H1 (cell line): ENCODE measurements at regions not wholly inside any gene's neighbourhood (a gene's known extent, or its start where the extent isn't known, plus 50 kb on each side); places are given as distances from the start of the nearest gene placed in this dataset.

Source experiments
- CTCF ChIA-PET: fragments of 300-600 bp; sonication (Branson Sonifier 250); formaldehyde crosslinking; loops from one replicate; lab custom pipeline; 2021; ENCODE audit not compliant: partially characterized antibody; lab: Charles Lee
- POLR2A ChIA-PET: fragments of 300-600 bp; sonication (Branson Sonifier 250); formaldehyde crosslinking; loops from one replicate; lab custom pipeline; 2021; ENCODE audit warnings: inconsistent platforms; ENCODE audit not compliant: partially characterized antibody; lab: Charles Lee
- DNase-seq, 2 experiments: peaks; one replicate each; pipeline versions ENCODE4 v3.0.0 to v3.0.0-alpha.2; 2010 to 2022; ENCODE audit warnings: low spot score in 2 of 2, low read depth in 1 of 2, mixed read lengths in 1 of 2
- FAIRE-seq: peaks from 2 replicates; lab custom pipeline; 2011; peaks lifted over from hg19 to GRCh38; lab: Jason Lieb, UNC
- H2AFZ ChIP-seq: 2 replicates; pipeline ENCODE4 v1.8.1; 2012; ENCODE audit warnings: low read length, inconsistent platforms
- H2AK5ac ChIP-seq: 2 replicates; pipeline ENCODE4 v1.6.1; 2013; ENCODE audit warnings: low read depth, low read length
- H2BK120ac ChIP-seq: replicated peaks from 2 replicates; pipeline ENCODE3; 2013; ENCODE audit warnings: low read depth, low read length, inconsistent platforms
- H2BK12ac ChIP-seq: 2 replicates; pipeline ENCODE4 v1.6.1; 2013; ENCODE audit warnings: low read depth, low read length
- H2BK15ac ChIP-seq: 2 replicates; pipeline ENCODE4 v1.6.1; 2013; ENCODE audit warnings: low read length
- H2BK20ac ChIP-seq: 2 replicates; pipeline ENCODE4 v1.6.1; 2013; ENCODE audit warnings: low read length
- H2BK5ac ChIP-seq: 2 replicates; pipeline ENCODE4 v1.6.1; 2013; ENCODE audit warnings: low read depth, low read length
- H3K14ac ChIP-seq: 2 replicates; pipeline ENCODE4 v1.6.1; 2013; ENCODE audit warnings: inconsistent platforms; ENCODE audit not compliant: insufficient read length
- H3K18ac ChIP-seq: 2 replicates; pipeline ENCODE4 v1.6.1; 2013; ENCODE audit warnings: low read length; ENCODE audit errors: extremely low read depth
- H3K23ac ChIP-seq: 2 replicates; pipeline ENCODE4 v1.6.1; 2013; ENCODE audit warnings: inconsistent platforms; ENCODE audit not compliant: insufficient read length
- H3K23me2 ChIP-seq: 2 replicates; pipeline ENCODE4 v1.6.1; 2013; ENCODE audit warnings: low read depth, low read length
- H3K27ac ChIP-seq: 2 replicates; pipeline ENCODE4 v1.6.1; 2011; ENCODE audit warnings: low read depth, low read length, inconsistent platforms
- H3K27me3 ChIP-seq, 4 experiments: replicated peaks in 1 of 4; 1 replicate in 1 of 4; 2 replicates in 3 of 4; pipeline versions ENCODE4 v1.6.1 to v1.8.1; 2011 to 2013; ENCODE audit warnings: low read length in 3 of 4, mild to moderate bottlenecking in 3 of 4, inconsistent platforms in 2 of 4, mixed read lengths in 2 of 4, moderate library complexity in 1 of 4; ENCODE audit not compliant: control insufficient read depth in 3 of 4, insufficient read depth in 3 of 4; ENCODE audit errors: extremely low read depth in 1 of 4
- H3K36me3 ChIP-seq, 4 experiments: 2 replicates each; pipeline versions ENCODE4 v1.6.1 to v1.8.1; 2011 to 2013; ENCODE audit warnings: mild to moderate bottlenecking in 4 of 4, low read length in 3 of 4, moderate library complexity in 2 of 4, control low read depth in 1 of 4, inconsistent platforms in 1 of 4; ENCODE audit not compliant: insufficient read depth in 4 of 4, control insufficient read depth in 2 of 4
- H3K4ac ChIP-seq: replicated peaks from 2 replicates; pipeline ENCODE3; 2013; ENCODE audit warnings: low read length, low read depth, mixed read lengths, inconsistent platforms; ENCODE audit not compliant: insufficient read length
- H3K4me1 ChIP-seq, 4 experiments: replicated peaks in 1 of 4; 1 replicate in 1 of 4; 2 replicates in 3 of 4; pipeline versions ENCODE4 v1.6.1 to v1.8.1; 2011 to 2013; ENCODE audit warnings: low read length in 3 of 4, inconsistent platforms in 2 of 4, mixed read lengths in 1 of 4; ENCODE audit not compliant: insufficient read depth in 4 of 4, control insufficient read depth in 3 of 4
- H3K4me2 ChIP-seq, 2 experiments: 2 replicates each; pipeline versions ENCODE4 v1.6.1 to v1.8.1; 2011 to 2013; ENCODE audit warnings: low read depth in 2 of 2, low read length in 2 of 2, control low read depth in 1 of 2, inconsistent platforms in 1 of 2, mild to moderate bottlenecking in 1 of 2; ENCODE audit not compliant: insufficient read depth in 1 of 2
- H3K4me3 ChIP-seq, 4 experiments: fragments of 200-600, 300-600 bp in 1 of 4; sonication (generic), shearing (Covaris generic), sonication (Bioruptor Twin) in 1 of 4; 2 replicates each; pipeline versions ENCODE4 v1.5.1 to v1.8.1; 2011 to 2016; ENCODE audit warnings: low read length in 4 of 4, low read depth in 3 of 4, control low read depth in 2 of 4, inconsistent platforms in 2 of 4, mild to moderate bottlenecking in 2 of 4, mixed read lengths in 1 of 4, moderate library complexity in 1 of 4; ENCODE audit not compliant: insufficient read depth in 2 of 4; ENCODE audit errors: extremely low read depth in 1 of 4
- H3K56ac ChIP-seq: replicated peaks from 2 replicates; pipeline ENCODE3; 2013; ENCODE audit warnings: low read depth, mild to moderate bottlenecking, mixed read lengths, low read length, inconsistent platforms; ENCODE audit not compliant: insufficient read length
- H3K79me1 ChIP-seq: 2 replicates; pipeline ENCODE4 v1.6.1; 2013; ENCODE audit warnings: low read depth, low read length, control low read depth
- H3K79me2 ChIP-seq, 2 experiments: 2 replicates each; pipeline versions ENCODE4 v1.6.1 to v1.8.1; 2012 to 2013; ENCODE audit warnings: low read length in 2 of 2, mild to moderate bottlenecking in 2 of 2, inconsistent platforms in 1 of 2; ENCODE audit not compliant: insufficient read depth in 2 of 2, control insufficient read depth in 1 of 2
- H3K9ac ChIP-seq, 4 experiments: replicated peaks in 1 of 4; 1 replicate in 1 of 4; 2 replicates in 3 of 4; pipeline versions ENCODE4 v1.6.1 to v1.8.1; 2011 to 2013; ENCODE audit warnings: low read depth in 3 of 4, low read length in 3 of 4, control low read depth in 2 of 4, mild to moderate bottlenecking in 2 of 4, moderate library complexity in 2 of 4, inconsistent platforms in 1 of 4; ENCODE audit errors: extremely low read depth in 1 of 4
- H3K9me3 ChIP-seq, 2 experiments: 2 replicates each; pipeline versions ENCODE4 v1.6.1 to v1.8.1; 2012 to 2013; ENCODE audit warnings: mild to moderate bottlenecking in 2 of 2, moderate library complexity in 2 of 2, control low read depth in 1 of 2, inconsistent platforms in 1 of 2, low read depth in 1 of 2, low read length in 1 of 2, mixed read lengths in 1 of 2; ENCODE audit not compliant: insufficient read depth in 2 of 2
- H4K20me1 ChIP-seq, 2 experiments: replicated peaks in 1 of 2; 2 replicates each; pipeline versions ENCODE3 to v1.8.1; 2011 to 2013; ENCODE audit warnings: inconsistent platforms in 2 of 2, low read length in 2 of 2, mild to moderate bottlenecking in 1 of 2; ENCODE audit not compliant: insufficient read depth in 2 of 2, control insufficient read depth in 1 of 2
- H4K5ac ChIP-seq: 2 replicates; pipeline ENCODE4 v1.6.1; 2013; ENCODE audit warnings: low read length, low read depth, mixed read lengths, inconsistent platforms; ENCODE audit not compliant: insufficient read length
- H4K8ac ChIP-seq: 2 replicates; pipeline ENCODE4 v1.8.0; 2013; ENCODE audit warnings: mild to moderate bottlenecking, moderate library complexity, low read length, inconsistent platforms; ENCODE audit not compliant: insufficient read depth; ENCODE audit errors: extremely low read depth
- H4K91ac ChIP-seq: replicated peaks from 2 replicates; pipeline ENCODE3; 2013; ENCODE audit warnings: low read length, mixed read lengths, inconsistent platforms; ENCODE audit not compliant: insufficient read length
- CBX5 ChIP-seq: fragments of 300-800, 300-1000 bp; sonication (generic); IDR thresholded peaks from 2 replicates; pipeline ENCODE4 v1.7.1; 2016; ENCODE audit warnings: antibody characterized with exemption, low read length, low read depth
- CEBPB ChIP-seq: IDR thresholded peaks from 2 replicates; pipeline ENCODE4 v1.6.1; 2012; ENCODE audit warnings: low read depth, low read length
- CTBP2 ChIP-seq: IDR thresholded peaks from 2 replicates; pipeline ENCODE4 v1.7.0; 2011; ENCODE audit warnings: borderline replicate concordance, mild to moderate bottlenecking, moderate library complexity, mixed read lengths, low read length; ENCODE audit not compliant: insufficient read depth, insufficient read length
- EP300 ChIP-seq, 2 experiments: IDR thresholded peaks; 1 replicate in 1 of 2; 2 replicates in 1 of 2; pipeline ENCODE4 v1.6.1; 2011 to 2012; ENCODE audit warnings: low read depth in 2 of 2, low read length in 2 of 2, mild to moderate bottlenecking in 2 of 2, borderline replicate concordance in 1 of 2, inconsistent platforms in 1 of 2, moderate library complexity in 1 of 2
- EZH2 ChIP-seq: fragments of 200-600 bp; sonication (generic); IDR thresholded peaks from 2 replicates; pipeline ENCODE4 v1.7.1; 2012; ENCODE audit warnings: low read depth, mild to moderate bottlenecking, moderate library complexity, low read length, inconsistent platforms; ENCODE audit not compliant: severe bottlenecking
- KDM4A ChIP-seq: IDR thresholded peaks from one replicate; pipeline ENCODE4 v1.7.1; 2012; ENCODE audit warnings: low read depth, mild to moderate bottlenecking, moderate library complexity, low read length, inconsistent platforms; ENCODE audit not compliant: severe bottlenecking
- POLR2AphosphoS5 ChIP-seq: IDR thresholded peaks from 2 replicates; pipeline ENCODE4 v1.6.1; 2011; ENCODE audit warnings: low read depth, low read length
- POU5F1 ChIP-seq: IDR thresholded peaks from 2 replicates; pipeline ENCODE4 v1.6.1; 2011; ENCODE audit warnings: low read depth, mild to moderate bottlenecking, low read length, moderate library complexity
- RAD21 ChIP-seq, 2 experiments: IDR thresholded peaks in 1 of 2; conservative IDR thresholded peaks in 1 of 2; 2 replicates each; pipeline ENCODE4 v1.6.1; 2011; ENCODE audit warnings: low read depth in 2 of 2, low read length in 2 of 2, improper control_type of control experiment in 1 of 2, inconsistent platforms in 1 of 2, mild to moderate bottlenecking in 1 of 2, moderate library complexity in 1 of 2
- RFX5 ChIP-seq: IDR thresholded peaks from 2 replicates; pipeline ENCODE4 v1.6.1; 2011; ENCODE audit warnings: low read depth, low read length, improper control_type of control experiment, borderline replicate concordance
- SP4 ChIP-seq: IDR thresholded peaks from 2 replicates; pipeline ENCODE4 v1.6.1; 2012; ENCODE audit warnings: low read length, inconsistent platforms
- TBP ChIP-seq: IDR thresholded peaks from 2 replicates; pipeline ENCODE4 v1.6.1; 2011; ENCODE audit warnings: low read depth, low read length, improper control_type of control experiment
- TCF12 ChIP-seq: IDR thresholded peaks from 2 replicates; pipeline ENCODE4 v1.6.1; 2011; ENCODE audit warnings: low read depth, mild to moderate bottlenecking, low read length
- ZNF274 ChIP-seq: IDR thresholded peaks from 2 replicates; pipeline ENCODE4 v1.7.0; 2012; ENCODE audit warnings: low read length, borderline replicate concordance; ENCODE audit errors: extremely low read depth
- WGBS, 2 experiments: shearing (Covaris generic) in 1 of 2; methylation state at CpG; one replicate each; pipeline versions ENCODE4 v1.1.6 to v1.1.7; 2013 to 2015; ENCODE audit warnings: low lambda C conversion rate in 2 of 2, mixed read lengths in 2 of 2, inconsistent platforms in 1 of 2, low coverage in 1 of 2, missing lambda C conversion rate in 1 of 2; ENCODE audit not compliant: insufficient replicate concordance in 2 of 2, insufficient coverage in 1 of 2, insufficient read length in 1 of 2; ENCODE audit errors: extremely low coverage in 1 of 2, missing lambda C conversion rate in 1 of 2; 5-methylcytosine and 5-hydroxymethylcytosine counted together

- no peak overlapping the region for H2AK5ac ChIP-seq
- DNase-seq (no peak), FAIRE-seq (no peak)
- ChIA-PET POLR2A (no interaction called here), CTCF (no interaction called here)
- no peaks in the 10 kb centered on the region for H3K23me2 ChIP-seq
- H3K79me1 ChIP-seq = no peaks in the 10 kb centered on the region
- no peaks in the 10 kb centered on the region for H3K79me2 ChIP-seq
- no peak overlapping the region for H2AFZ ChIP-seq
- H2BK20ac ChIP-seq = no peak overlapping the region
- H4K20me1 ChIP-seq = no peaks in the 10 kb centered on the region
- no peak overlapping the region for H3K4me3 ChIP-seq
- no peak overlapping the region for H3K23ac ChIP-seq
- H4K8ac ChIP-seq = no peak overlapping the region
- H3K4ac ChIP-seq = no peak overlapping the region
- H3K27ac ChIP-seq = no peak overlapping the region
- peaks cover 0 to 6% (median 0%) of the 10 kb centered on the region in 4 experiments; a peak in 1 of 7 replicates for H3K4me1 ChIP-seq
- 85% methylated on average over 1 of the region's 1 CpG; no CpG with 5 or more reads in 1 of the 2 experiments for WGBS, 2 experiments
- H3K27me3 ChIP-seq = no peaks in the 10 kb centered on the region
- H4K91ac ChIP-seq = no peak overlapping the region
- H3K9ac ChIP-seq = no peak overlapping the region
- no peak overlapping the region for H2BK12ac ChIP-seq
- H3K4me2 ChIP-seq = no peak overlapping the region
- no peak overlapping the region for H2BK120ac ChIP-seq
- no peak overlapping the region for H3K14ac ChIP-seq
- no peak overlapping the region for H3K18ac ChIP-seq
- H3K56ac ChIP-seq = no peak overlapping the region
- H3K9me3 ChIP-seq = no peaks in the 10 kb centered on the region
- no peak overlapping the region for H2BK15ac ChIP-seq
- no peaks in the 10 kb centered on the region for H3K36me3 ChIP-seq
- no peak overlapping the region for H4K5ac ChIP-seq
- H2BK5ac ChIP-seq = no peak overlapping the region
- TF ChIP-seq POLR2AphosphoS5 = no peak
- no peak for TF ChIP-seq TBP
- no peak for TF ChIP-seq ZNF274
- no peak for TF ChIP-seq EZH2
- TF ChIP-seq CEBPB = no peak
- no peak for TF ChIP-seq CTBP2
- no peak for TF ChIP-seq KDM4A
- no peak for TF ChIP-seq SP4
- no peak for TF ChIP-seq TCF12
- TF ChIP-seq EP300 (IDR thresholded peaks at IDR 0.05; ENCODE audit: borderline replicate concordance in 1 of 2, low read depth in 2 of 2, low read length in 2 of 2) = no peak
- no peak for TF ChIP-seq RFX5
- no peak for TF ChIP-seq CBX5
- no peak for TF ChIP-seq POU5F1
- TF ChIP-seq RAD21 (IDR thresholded peaks at IDR 0.05 in 1 of 2, conservative IDR thresholded peaks at IDR 0.05 in 1 of 2; ENCODE audit: low read depth in 2 of 2, low read length in 2 of 2) = no peak
Observed at GRCh38 chr5:56729488-56729887, 85.9 kb upstream of the MAP3K1 start.
